DMS114 treated with DMSO at 0.1 percent for 48 hours (cell line): ENCODE measurements at regions not wholly inside any gene's neighbourhood (a gene's known extent, or its start where the extent isn't known, plus 50 kb on each side); places are given as distances from the start of the nearest gene placed in this dataset.
A peak's percentile ranks its signal among the peaks of the same experiment; 100 is the strongest.

Experiments
- DNase-seq: peaks from one replicate; lab custom pipeline; 2025; ENCODE audit not compliant: unreplicated experiment; lab: John Stamatoyannopoulos, UW

DNA sequence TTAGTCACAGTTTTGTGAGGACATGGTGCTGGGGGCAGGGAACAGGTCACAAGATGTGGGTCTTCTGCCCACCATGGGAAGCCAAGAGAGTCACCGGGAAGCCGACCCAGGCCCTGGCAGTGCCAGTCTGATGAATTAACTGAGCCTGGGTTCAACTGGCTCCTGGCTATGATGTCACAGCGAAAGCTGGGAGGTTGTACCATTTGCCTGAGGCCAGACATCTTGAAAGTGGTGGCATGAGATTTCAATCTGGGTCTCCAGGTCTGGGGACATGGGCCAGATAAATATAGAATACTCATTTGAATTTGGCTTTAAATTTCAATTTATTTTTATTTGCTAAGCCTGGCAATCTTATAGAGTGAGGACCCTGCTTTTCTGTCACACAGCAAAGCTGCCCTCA is 280.9 kb downstream of the NSG2 start:
- no peak for DNase-seq

DNA sequence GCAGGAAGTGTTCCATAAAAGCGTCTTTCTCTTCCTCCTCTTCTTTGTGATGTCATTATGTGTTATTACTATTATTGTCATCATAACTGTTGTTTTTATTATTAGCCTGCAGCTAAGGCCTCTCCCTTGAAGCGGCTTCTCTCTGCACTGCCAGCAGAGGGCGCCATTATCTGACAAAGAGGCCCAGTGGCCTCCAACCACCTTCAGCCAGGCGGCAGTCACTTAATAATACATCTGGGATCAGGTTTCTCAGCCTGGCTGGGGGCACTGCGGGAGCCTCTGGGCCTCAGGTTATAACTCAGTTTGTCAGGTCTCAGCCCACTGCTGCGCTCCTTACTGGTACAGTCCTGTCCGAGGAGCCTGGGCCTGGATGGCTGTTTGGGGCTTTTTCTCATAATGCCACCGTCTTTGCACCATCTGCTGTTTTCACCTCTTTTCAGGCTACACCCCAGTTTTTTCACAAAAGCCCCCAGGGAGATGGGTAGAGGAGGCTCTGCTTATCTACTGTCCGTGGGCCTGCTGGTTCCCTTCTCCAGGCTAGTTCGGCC is 281.9 kb downstream of the NSG2 start:
- DNase-seq = peak; percentile 60

DNA sequence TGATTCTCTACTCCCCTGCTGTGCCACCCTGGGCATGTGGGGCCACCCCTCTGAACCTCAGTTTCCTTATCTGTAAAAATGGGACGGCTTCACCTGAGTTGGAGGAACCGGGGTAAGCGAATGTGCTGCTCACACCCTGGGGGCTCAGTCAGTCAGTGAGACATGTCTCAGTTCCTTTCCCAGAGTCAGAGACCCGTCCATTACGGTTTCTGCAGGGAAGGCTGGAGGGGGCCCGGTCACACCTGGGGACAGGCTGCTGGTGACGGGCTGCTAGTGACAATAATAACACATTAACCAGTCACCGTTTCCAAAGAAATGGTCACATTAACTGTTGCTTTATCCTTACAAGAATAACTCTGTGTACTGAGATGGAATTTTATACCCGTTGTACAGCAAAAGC is 282.4 kb downstream of the NSG2 start:
- DNase-seq = no peak

- DNase-seq = no peak
Measured at GRCh38 chr5:174328631-174329299, 283.3 kb downstream of the NSG2 start.

GRCh38 chr5:174329738-174330137 is 284.2 kb downstream of the NSG2 start:
- DNase-seq = no peak

GRCh38 chr5:174335682-174336364 is 290.3 kb downstream of the NSG2 start:
- DNase-seq = no peak

GRCh38 chr5:174336479-174336878 is 291.0 kb downstream of the NSG2 start:
- no peak for DNase-seq

DNA sequence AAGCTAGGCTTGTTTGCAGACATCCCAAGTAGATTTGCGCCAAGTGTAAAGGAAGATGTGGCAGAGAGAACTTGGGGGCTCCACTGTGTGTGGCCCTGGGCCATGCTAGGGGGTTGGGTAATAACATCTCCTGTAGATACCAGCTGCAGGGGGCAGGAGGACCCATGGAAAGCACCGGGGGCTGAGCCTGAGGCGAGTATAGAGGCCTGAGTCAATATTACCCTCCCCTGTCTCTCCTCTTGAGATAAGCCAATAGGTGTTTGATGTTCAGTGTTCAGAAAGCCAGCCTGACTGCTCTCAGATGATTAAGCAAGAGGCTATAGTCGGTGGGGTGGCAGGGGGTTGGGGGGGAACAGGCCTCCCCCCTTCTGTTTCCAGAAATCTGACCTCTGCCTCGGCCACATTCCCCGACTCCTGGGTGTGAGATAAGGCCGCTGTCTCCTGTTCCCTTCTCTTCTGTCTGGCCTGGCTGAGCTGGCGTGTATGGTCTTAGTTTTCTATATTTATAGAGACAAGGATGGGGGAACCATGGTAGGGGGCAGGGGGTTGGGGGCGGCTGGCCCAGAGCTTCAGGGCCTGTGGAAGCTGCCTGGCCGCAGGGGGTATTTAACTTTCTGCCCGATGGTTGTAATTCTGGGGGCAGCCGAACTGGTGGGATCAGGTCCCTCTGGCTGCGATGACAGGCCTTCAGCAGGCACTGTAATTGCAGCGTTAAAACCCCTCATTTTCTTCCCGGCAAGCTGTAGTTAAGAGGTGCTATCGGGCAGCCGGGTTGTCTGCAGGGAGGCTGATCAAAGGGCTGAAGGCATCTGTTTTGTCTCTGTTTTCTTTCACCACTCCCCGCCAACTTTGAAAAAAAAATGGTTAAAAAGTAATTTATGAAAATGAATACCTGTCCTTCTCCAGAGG is 292.0 kb downstream of the NSG2 start:
- DNase-seq = no peak

DNA sequence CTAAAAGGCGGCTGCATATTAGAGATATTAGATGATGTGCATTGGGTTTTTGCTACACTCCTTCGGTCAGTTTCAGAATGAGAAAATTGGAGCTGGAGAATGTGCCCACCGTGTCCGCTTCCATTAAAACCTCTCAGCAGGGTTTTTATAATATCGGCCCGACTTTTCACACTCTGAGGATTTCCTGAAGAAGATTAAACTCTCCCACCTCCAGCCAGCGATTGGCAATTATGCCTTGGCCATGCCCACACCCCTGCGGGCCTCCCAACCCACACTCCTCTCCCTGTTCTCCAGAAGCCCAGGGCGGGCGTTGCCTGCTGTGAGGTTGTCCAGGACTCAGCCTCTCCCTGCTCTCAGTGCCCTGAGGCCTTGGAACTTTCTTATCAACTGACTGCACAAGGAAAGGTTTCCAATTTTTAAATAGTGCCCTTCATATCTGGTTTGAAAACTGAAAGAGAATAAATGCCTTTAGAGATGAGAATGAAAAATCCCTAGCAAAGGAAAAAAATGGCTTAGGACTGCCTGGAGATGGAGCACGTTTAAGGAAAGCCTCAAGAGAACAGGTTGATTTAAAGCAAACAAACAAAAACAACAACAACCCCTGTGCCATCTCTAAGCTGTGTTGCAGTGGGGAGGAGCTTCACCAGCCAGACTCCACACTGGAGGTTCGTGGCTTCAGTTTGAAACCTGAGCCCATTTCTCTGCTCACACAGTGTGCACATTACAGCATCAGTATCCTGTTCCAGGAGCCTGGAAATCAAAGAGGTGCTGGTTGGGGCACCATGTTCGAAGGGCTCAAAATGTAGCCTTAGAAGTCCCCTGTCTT is 292.9 kb downstream of the NSG2 start:
- no peak for DNase-seq

GRCh38 chr5:174339130-174339529 is 293.6 kb downstream of the NSG2 start:
- no peak for DNase-seq

DNA sequence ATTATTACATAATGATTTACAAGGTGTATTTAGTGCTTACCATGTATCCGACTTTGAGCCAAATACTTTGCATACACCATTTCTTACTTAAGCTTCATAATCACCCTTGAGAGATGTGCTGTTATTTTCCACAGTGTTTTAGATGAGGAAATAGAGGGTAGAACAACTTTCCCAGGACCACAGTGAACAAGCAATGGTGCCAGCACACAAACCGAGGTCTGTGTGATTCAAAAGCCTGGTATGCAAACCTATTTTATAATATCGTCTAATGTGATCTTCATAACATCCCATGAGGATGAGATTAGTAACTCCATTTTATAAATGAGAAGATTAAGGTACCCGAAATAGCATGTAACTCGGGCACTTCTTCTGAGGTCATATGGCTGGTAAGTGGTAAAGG is 294.7 kb downstream of the NSG2 start:
- no peak for DNase-seq

DNA sequence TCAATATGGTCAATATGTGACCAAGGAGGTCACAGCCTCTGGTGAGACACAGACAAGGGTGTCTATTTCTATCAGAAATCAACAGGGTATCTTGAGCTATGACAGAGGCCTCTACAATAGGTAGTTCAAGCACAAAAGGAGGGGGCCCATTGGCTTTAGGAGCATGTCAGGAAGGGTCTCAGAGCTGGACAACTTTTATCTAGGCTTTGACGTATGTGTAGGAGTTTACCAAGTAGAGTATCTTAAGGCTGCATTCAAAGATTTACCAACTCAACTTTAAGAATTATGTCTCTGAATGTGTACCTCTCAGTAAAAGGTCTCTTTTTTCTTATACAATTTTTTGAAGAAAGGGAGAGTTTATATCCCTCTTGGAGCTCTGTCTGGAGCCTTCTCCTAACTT is 297.2 kb downstream of the NSG2 start:
- no peak for DNase-seq

- DNase-seq = no peak
Measured at GRCh38 chr5:174343826-174344225, 298.3 kb downstream of the NSG2 start.

- no peak for DNase-seq
Measured at GRCh38 chr5:174344335-174344734, 298.8 kb downstream of the NSG2 start.

GRCh38 chr5:174347183-174347582 is 301.7 kb downstream of the NSG2 start:
- DNase-seq = no peak

- no peak for DNase-seq
Measured at GRCh38 chr5:174348311-174348981, 302.9 kb downstream of the NSG2 start.

- DNase-seq = no peak
Measured at GRCh38 chr5:174352681-174353080, 307.2 kb downstream of the NSG2 start.

DNA sequence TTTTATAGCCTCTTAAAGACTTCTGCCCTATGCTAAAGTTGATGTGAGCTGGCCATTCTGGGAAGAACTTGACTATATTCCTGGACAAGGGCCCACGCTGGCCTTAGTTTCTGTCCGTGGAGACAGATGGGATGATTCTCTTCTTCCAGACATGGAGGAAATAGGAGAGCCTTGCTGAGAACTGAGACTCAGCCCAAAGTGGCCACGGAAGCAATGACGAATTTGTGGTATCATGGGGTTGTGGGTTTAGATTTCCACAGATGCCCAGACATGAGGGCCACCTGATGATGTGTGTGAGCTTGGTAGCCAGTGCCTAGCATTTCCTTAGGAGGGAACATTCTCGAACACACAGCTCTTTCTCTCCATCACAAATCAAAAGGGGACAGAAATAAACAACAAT is 309.1 kb downstream of the NSG2 start:
- DNase-seq = no peak

- DNase-seq = no peak
Measured at GRCh38 chr5:174355208-174355612, 309.7 kb downstream of the NSG2 start.

DNA sequence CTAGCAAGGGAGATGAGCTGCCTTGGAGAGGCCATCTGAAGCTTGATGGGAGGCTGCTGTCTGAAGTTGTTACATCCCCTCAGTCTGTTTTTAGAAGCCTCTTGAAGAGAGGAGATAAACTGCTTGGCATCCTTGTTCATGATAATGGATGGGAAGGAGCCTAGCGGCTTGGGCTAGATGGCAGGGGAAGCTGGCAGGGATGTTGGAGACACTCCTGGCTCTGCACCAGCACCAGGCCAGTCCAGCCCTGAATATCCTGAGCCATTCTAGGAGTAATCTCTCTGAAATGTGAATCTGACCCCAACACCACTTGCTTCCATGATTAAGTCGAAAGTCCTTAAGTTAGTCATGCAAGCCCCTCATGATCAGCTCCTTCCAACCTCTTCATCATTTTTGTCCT is 310.5 kb downstream of the NSG2 start:
- no peak for DNase-seq
